IMR-90 (cell line): ENCODE measurements at regions not wholly inside any gene's neighbourhood (a gene's known extent, or its start where the extent isn't known, plus 50 kb on each side); places are given as distances from the start of the nearest gene placed in this dataset.

ENCODE experiments used
- ATAC-seq: fragments of 200-7000 bp; cut with Tn5 transposase; 2 replicates; pipeline ENCODE4 v1.9.1; 2020; ENCODE audit warnings: low read depth, mild to moderate bottlenecking, moderate library complexity
- BruUV-seq: library from RNA; stranded (reverse); fragments of 400-500 nt; replicated peaks from 2 replicates; lab custom pipeline; 2021; lab: Mats Ljungman, UMichigan
- CTCF ChIA-PET: fragments of 300-600 bp; formaldehyde crosslinking; extraction: SDS; loops from one replicate; lab custom pipeline; 2021; ENCODE audit warnings: antibody characterized with exemption; lab: Yijun Ruan, JAX
- POLR2A ChIA-PET: fragments of 300-600 bp; sonication (Branson Sonifier 250); formaldehyde crosslinking; loops from one replicate; lab custom pipeline; 2022; ENCODE audit warnings: antibody characterized with exemption; ENCODE audit not compliant: unreplicated experiment; lab: Charles Lee
- DNase-seq: peaks from one replicate; pipeline ENCODE4 v3.0.0; 2013
- H2AFZ ChIP-seq: replicated peaks from 2 replicates; pipeline ENCODE3; 2013; ENCODE audit warnings: low read length, mild to moderate bottlenecking; ENCODE audit not compliant: poor library complexity
- H2AK5ac ChIP-seq: 2 replicates; pipeline ENCODE4 v1.6.1; 2013; ENCODE audit warnings: low read depth, low read length, inconsistent platforms
- H2AK9ac ChIP-seq: replicated peaks from 2 replicates; pipeline ENCODE3; 2013; ENCODE audit warnings: mild to moderate bottlenecking, low read depth, low read length, moderate library complexity; ENCODE audit not compliant: poor library complexity
- H2BK120ac ChIP-seq: 2 replicates; pipeline ENCODE4 v1.6.1; 2013; ENCODE audit warnings: low read depth, low read length, inconsistent platforms
- H2BK15ac ChIP-seq: 3 replicates; pipeline ENCODE4 v1.6.1; 2013; ENCODE audit warnings: low read depth, low read length, inconsistent platforms
- H2BK20ac ChIP-seq: 2 replicates; pipeline ENCODE4 v1.6.1; 2013; ENCODE audit warnings: low read depth, mild to moderate bottlenecking, inconsistent platforms, low read length, moderate library complexity
- H2BK5ac ChIP-seq: 2 replicates; pipeline ENCODE4 v1.6.1; 2013; ENCODE audit warnings: mild to moderate bottlenecking, low read depth, low read length, inconsistent platforms; ENCODE audit not compliant: poor library complexity, severe bottlenecking
- H3K14ac ChIP-seq: replicated peaks from 2 replicates; pipeline ENCODE4 v1.6.1; 2013; ENCODE audit warnings: low read depth, low read length, inconsistent platforms
- H3K18ac ChIP-seq: 2 replicates; pipeline ENCODE4 v1.6.1; 2013; ENCODE audit warnings: low read depth, low read length, control low read depth
- H3K23ac ChIP-seq: 2 replicates; pipeline ENCODE4 v1.6.1; 2013; ENCODE audit warnings: low read depth, low read length, inconsistent platforms
- H3K27ac ChIP-seq: 2 replicates; pipeline ENCODE4 v1.5.1; 2013; ENCODE audit warnings: mild to moderate bottlenecking, control low read depth, low read length; ENCODE audit not compliant: insufficient read depth
- H3K27me3 ChIP-seq: 2 replicates; pipeline ENCODE4 v1.6.1; 2013; ENCODE audit warnings: low read length; ENCODE audit not compliant: control insufficient read depth, insufficient read depth
- H3K36me3 ChIP-seq: 2 replicates; pipeline ENCODE4 v1.6.1; 2013; ENCODE audit warnings: low read length, mixed read lengths; ENCODE audit not compliant: control insufficient read depth, insufficient read depth
- H3K4ac ChIP-seq: 2 replicates; pipeline ENCODE4 v1.6.1; 2013; ENCODE audit warnings: low read depth, low read length, inconsistent platforms
- H3K4me1 ChIP-seq: 2 replicates; pipeline ENCODE4 v1.6.1; 2013; ENCODE audit warnings: low read length, mixed read lengths; ENCODE audit not compliant: control insufficient read depth, insufficient read depth
- H3K4me2 ChIP-seq: 2 replicates; pipeline ENCODE4 v1.6.1; 2013; ENCODE audit warnings: low read depth, mild to moderate bottlenecking, control low read depth, low read length, moderate library complexity
- H3K4me3 ChIP-seq: 2 replicates; pipeline ENCODE4 v1.5.1; 2013; ENCODE audit warnings: low read depth, mild to moderate bottlenecking, control low read depth, low read length, moderate library complexity; ENCODE audit not compliant: insufficient read depth
- H3K56ac ChIP-seq: 2 replicates; pipeline ENCODE4 v1.6.1; 2013; ENCODE audit warnings: low read length, inconsistent platforms; ENCODE audit not compliant: insufficient read depth; ENCODE audit errors: extremely low read depth
- H3K79me1 ChIP-seq, 2 experiments: 2 replicates each; pipeline ENCODE4 v1.6.1; 2013; ENCODE audit warnings: low read length in 2 of 2, inconsistent platforms in 1 of 2, low read depth in 1 of 2
- H3K9ac ChIP-seq: 2 replicates; pipeline ENCODE4 v1.6.1; 2013; ENCODE audit warnings: low read depth, low read length, control low read depth
- H3K9me1 ChIP-seq: 2 replicates; pipeline ENCODE4 v1.6.1; 2013; ENCODE audit warnings: low read length, inconsistent platforms; ENCODE audit not compliant: insufficient read depth
- H3K9me3 ChIP-seq: 2 replicates; pipeline ENCODE4 v1.6.1; 2013; ENCODE audit warnings: low read length; ENCODE audit not compliant: control insufficient read depth, insufficient read depth
- H4K20me1 ChIP-seq: 2 replicates; pipeline ENCODE4 v1.6.1; 2013; ENCODE audit warnings: low read length, inconsistent platforms; ENCODE audit not compliant: insufficient read depth
- H4K5ac ChIP-seq: 2 replicates; pipeline ENCODE4 v1.6.1; 2013; ENCODE audit warnings: mild to moderate bottlenecking, low read depth, low read length, control low read depth
- H4K8ac ChIP-seq, 2 experiments: 2 replicates each; pipeline ENCODE4 v1.6.1; 2013; ENCODE audit warnings: low read depth in 2 of 2, low read length in 2 of 2, control low read depth in 1 of 2, inconsistent platforms in 1 of 2
- H4K91ac ChIP-seq: 2 replicates; pipeline ENCODE4 v1.6.1; 2013; ENCODE audit warnings: low read depth, low read length, inconsistent platforms; ENCODE audit not compliant: insufficient read depth
- CEBPB ChIP-seq: IDR thresholded peaks from 2 replicates; pipeline ENCODE4 v1.6.1; 2012; ENCODE audit warnings: low read depth, low read length, improper control_type of control experiment
- MAFK ChIP-seq: IDR thresholded peaks from 2 replicates; pipeline ENCODE4 v1.6.1; 2012; ENCODE audit warnings: low read depth, low read length, improper control_type of control experiment
- WGBS, 2 experiments: methylation state at CpG; one replicate each; pipeline versions ENCODE4 v1.1.5 to v1.1.7; 2013; ENCODE audit warnings: missing lambda C conversion rate in 2 of 2; ENCODE audit not compliant: insufficient read length in 1 of 2; ENCODE audit errors: extremely low coverage in 2 of 2; 5-methylcytosine and 5-hydroxymethylcytosine counted together
- dilution Hi-C: fragments of 300-500 bp; cut with HindIII; formaldehyde crosslinking; loops from one replicate; pipeline ENCODE4 v1.14.3; 2018; ENCODE audit warnings: low sequenced_read_pairs; ENCODE audit not compliant: unreplicated experiment
- in situ Hi-C: fragments of 300-500 bp; cut with MboI; formaldehyde crosslinking; loops from 3 replicates; pipeline ENCODE4 v1.14.3; 2019; ENCODE audit warnings: low sequenced_read_pairs, inconsistent platforms, mixed read lengths
- intact Hi-C: fragments of 100-400 bp; cut with micrococcal nuclease; formaldehyde crosslinking; loops from 2 replicates; pipeline ENCODE4 v1.10.0; 2022

- dilution Hi-C loops = no loop called here
- H3K4ac ChIP-seq = no peak overlapping the region
- H3K9me3 ChIP-seq = no peaks in the 10 kb centered on the region
- H2BK5ac ChIP-seq = no peak overlapping the region
- H2BK15ac ChIP-seq = no peak overlapping the region
- no peak overlapping the region for H2BK20ac ChIP-seq
- in situ Hi-C loops = no loop called here
- no peaks in the 10 kb centered on the region for H3K36me3 ChIP-seq
- H3K14ac ChIP-seq = no peak overlapping the region
- no peak overlapping the region for H2AK5ac ChIP-seq
- TF ChIP-seq CEBPB (no peak), MAFK (0 out of 2 replicates have a peak, but pooled peaks have one; percentile 15)
- H2AK9ac ChIP-seq = no peak overlapping the region
- H3K4me1 ChIP-seq = no peaks in the 10 kb centered on the region
- no peak overlapping the region for H2BK120ac ChIP-seq
- ChIA-PET POLR2A (no interaction called here), CTCF (no interaction called here)
- H3K23ac ChIP-seq = no peak overlapping the region
- H3K79me1 ChIP-seq = no peaks in the 10 kb centered on the region
- no TSS peak for BruUV-seq
- no peak overlapping the region for H3K18ac ChIP-seq
- H3K9ac ChIP-seq = no peak overlapping the region
- intact Hi-C loops = no loop called here
- H4K5ac ChIP-seq = no peak overlapping the region
- H4K20me1 ChIP-seq = no peaks in the 10 kb centered on the region
- H4K8ac ChIP-seq = no peak overlapping the region
- no peak overlapping the region for H3K27ac ChIP-seq
- H3K9me1 ChIP-seq = no peaks in the 10 kb centered on the region
- H3K4me3 ChIP-seq = no peak overlapping the region
- no peak overlapping the region for H2AFZ ChIP-seq
- no peaks in the 10 kb centered on the region for H3K27me3 ChIP-seq
- H3K4me2 ChIP-seq = no peak overlapping the region
- WGBS, 2 experiments = no CpG with 5 or more reads among the region's 5 CpGs
- no peak for ATAC-seq
- no peak overlapping the region for H4K91ac ChIP-seq
- no peak for DNase-seq
- no peak overlapping the region for H3K56ac ChIP-seq
These were observed 170.8 kb upstream of the C11orf87 start for GRCh38 chr11:109251230-109251629.
